ENCODE measurements at regions not wholly inside any gene's neighbourhood (a gene's known extent, or its start where the extent isn't known, plus 50 kb on each side); places are given as distances from the start of the nearest gene placed in this dataset.
A peak's percentile ranks its signal among the peaks of the same experiment; 100 is the strongest.
"Not testable (repeated sequence)": the region's sequence is repeated elsewhere in the genome, so short reads cannot be mapped to it uniquely, and the experiment has no call there.

DNA sequence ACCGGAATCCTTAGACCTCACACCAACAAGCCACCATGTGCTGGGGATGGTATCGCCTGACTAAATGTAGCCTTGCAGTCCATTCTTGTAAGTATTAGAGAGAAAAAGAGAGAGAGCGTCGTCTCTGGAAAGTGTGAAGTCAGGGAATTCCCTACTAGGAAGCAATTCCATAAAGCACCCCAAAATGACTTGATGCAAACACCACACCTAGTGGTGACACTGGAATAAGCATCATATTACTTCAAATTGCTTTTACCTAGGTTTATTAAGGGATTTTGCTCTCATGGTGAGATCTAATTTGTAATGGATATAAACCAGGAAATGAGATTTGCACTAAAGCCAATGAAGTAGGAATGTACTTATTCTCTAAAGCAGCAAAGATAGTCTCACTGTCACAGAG is 111.4 kb upstream of the METTL9 start:
- not testable (repeated sequence) for DNase-seq (ENCODE audit: insufficient read length); FAIRE-seq

DNA sequence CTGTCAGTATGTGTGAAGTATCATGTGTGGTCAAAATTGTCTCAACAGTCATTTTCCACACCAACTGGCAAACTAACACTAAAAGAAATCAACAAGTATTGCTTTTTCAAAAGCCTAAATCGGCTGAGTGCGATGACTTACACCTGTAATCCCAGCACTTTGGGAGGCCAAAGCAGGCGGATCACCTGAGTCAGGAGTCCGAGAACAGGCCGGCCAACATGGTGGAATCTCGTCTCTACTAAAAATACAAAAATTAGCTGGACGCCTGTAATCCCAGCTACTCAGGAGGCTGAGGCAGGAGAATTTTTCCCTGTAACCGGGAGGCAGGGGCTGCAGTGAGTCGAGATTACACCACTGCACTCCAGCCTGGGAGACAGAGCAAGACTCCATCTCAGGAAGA is 100.3 kb upstream of the METTL9 start:
- not testable (repeated sequence) for FAIRE-seq; DNase-seq (ENCODE audit: insufficient read length)

- not testable (repeated sequence) for DNase-seq (ENCODE audit: insufficient read length); FAIRE-seq
Observed at GRCh38 chr16:21501223-21501868, 98.0 kb upstream of the METTL9 start.

DNA sequence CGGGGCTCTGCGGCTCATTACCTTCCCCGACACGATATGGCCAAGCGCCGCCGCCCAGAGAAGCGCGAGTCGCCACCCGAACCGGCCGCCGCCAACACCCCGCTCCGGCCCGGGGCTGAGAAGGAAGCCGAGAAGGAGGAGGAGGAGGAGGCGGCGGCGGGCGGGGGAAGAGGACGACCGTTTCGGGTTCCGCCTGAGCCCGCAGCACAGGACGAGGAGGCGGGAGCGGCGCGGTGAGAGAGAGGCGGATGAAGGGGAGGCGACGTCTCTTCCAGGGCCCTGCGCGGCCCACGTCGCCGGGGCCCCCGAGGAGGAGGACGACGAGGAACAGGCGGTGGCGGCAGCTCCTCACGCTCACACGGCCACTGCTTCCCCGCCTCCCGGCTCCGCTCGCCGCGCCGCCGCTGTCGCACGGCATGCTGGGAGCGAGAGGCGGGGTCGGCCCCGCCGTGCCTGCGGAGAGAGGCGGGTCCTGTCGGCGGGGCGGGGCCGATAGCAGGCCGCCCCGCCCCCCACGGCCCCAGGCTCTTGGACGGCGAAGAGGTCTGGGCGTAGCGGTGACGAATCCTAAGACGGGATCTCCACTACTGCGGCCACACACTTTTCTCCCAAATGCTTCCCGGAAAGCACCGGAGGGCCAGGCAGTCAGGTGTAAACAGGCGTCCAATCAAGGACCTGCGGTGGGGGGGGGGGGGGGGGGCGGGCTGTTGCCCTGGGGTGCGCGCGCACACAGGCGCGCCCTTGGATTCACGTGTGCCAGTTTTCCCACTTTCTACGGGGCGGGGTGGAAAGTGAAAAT is 97.3 kb upstream of the METTL9 start:
- FAIRE-seq, result peak; percentile 50
- peak; percentile 87 for TF ChIP-seq POLR2AphosphoS5 (IDR thresholded peaks at IDR 0.05; ENCODE audit: low read depth, low read length)
- TF ChIP-seq TAF1 (IDR thresholded peaks at IDR 0.05; ENCODE audit: borderline replicate concordance, low read depth, low read length), result peak; percentile 61; the same call in 1 of the 2 replicates
- TF ChIP-seq POLR2A (IDR thresholded peaks at IDR 0.05; ENCODE audit: low read depth, low read length), result peak; percentile 89
- DNase-seq (ENCODE audit: insufficient read length), result peak; percentile 87

GRCh38 chr16:21503574-21503920 is 95.8 kb upstream of the METTL9 start:
- not testable (repeated sequence) for DNase-seq (ENCODE audit: insufficient read length); FAIRE-seq

DNA sequence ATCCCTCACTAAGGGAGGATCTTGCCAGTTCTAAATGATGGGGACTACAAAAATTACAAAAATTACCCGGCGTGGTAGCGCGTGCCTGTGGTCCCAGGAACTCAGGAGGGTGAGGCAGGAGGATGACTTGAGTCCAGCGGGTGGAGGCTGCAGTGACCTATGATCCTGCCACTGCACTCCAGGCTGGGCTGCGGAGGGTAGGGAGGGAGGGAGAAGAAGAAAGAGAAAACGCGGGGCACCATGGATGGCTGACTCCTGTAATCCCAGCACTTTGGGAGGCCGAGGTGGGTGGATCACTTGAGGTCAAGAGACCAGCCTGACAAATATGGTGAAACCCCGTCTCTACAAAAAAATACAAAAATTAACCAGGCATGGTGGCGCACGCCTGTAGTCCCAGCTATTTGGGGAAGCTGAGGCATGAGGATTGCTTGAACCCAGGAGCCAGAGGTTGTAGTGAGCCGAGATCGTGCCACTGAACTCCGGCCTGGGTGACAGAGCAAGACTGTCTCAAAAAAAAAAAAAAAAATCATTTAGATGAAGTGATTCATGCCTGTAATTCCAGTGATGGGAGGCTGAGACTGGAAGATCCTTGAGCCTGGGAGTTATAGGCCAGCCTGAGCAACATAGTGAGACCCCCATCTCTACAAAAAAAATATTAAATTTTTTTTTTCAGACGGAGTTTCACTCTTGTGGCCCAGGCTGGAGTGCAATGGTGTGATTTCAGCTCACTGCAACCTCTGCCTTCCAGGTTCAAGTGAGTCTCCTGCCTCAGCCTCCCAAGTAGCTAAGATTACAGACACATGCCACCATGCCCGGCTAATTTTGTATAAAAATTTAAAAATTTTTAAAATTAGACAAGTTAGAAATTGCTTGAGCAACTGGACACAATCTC is 95.2 kb upstream of the METTL9 start:
- DNase-seq (ENCODE audit: insufficient read length); FAIRE-seq: not testable (repeated sequence)

DNA sequence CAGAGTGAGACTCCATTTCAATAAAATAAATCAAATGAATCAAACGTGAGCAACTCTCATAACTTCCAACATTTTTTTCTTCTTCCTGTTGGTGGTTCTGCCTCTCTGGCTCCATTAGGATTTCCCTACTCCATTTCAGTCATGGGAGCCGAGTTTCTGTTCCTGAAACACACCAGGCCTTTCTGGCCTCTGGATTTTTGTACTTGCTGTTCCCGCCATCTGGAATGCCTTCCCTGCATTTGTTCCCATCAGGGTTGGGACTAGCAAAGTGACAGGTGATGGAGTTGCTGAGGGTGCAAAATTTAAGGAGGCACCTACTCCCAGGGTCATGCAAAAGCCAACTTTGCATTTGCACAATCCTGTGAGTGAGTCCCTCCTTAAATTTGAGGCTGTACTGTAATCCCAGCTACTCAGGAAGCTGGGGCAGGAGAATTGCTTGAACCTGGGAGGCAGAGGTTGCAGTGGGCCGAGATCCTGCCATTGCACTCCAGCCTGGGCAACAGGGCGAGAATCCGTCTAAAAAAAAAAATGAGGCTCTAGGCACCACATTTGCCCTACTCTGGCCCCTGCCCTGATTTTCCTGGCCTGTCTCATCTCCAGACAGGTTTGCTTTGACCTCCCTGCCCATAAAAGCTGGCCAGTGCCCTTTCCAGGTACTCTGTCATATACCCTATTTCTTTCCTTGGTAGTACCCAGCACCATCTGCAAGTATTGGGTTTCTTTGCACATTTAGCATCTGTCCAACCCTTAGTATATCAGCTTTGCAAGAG is 93.4 kb upstream of the METTL9 start:
- DNase-seq (ENCODE audit: insufficient read length); FAIRE-seq: not testable (repeated sequence)

GRCh38 chr16:21506857-21507456 is 92.4 kb upstream of the METTL9 start:
- TF ChIP-seq POLR2A (IDR thresholded peaks at IDR 0.05; ENCODE audit: low read depth, low read length), result peak; percentile 44; the same call in 1 of the 2 replicates
- FAIRE-seq (peak; percentile 93), DNase-seq (ENCODE audit: insufficient read length) (peak; percentile 64)

- DNase-seq (ENCODE audit: insufficient read length); FAIRE-seq: not testable (repeated sequence)
Observed at GRCh38 chr16:21507631-21508305, 91.6 kb upstream of the METTL9 start.

DNA sequence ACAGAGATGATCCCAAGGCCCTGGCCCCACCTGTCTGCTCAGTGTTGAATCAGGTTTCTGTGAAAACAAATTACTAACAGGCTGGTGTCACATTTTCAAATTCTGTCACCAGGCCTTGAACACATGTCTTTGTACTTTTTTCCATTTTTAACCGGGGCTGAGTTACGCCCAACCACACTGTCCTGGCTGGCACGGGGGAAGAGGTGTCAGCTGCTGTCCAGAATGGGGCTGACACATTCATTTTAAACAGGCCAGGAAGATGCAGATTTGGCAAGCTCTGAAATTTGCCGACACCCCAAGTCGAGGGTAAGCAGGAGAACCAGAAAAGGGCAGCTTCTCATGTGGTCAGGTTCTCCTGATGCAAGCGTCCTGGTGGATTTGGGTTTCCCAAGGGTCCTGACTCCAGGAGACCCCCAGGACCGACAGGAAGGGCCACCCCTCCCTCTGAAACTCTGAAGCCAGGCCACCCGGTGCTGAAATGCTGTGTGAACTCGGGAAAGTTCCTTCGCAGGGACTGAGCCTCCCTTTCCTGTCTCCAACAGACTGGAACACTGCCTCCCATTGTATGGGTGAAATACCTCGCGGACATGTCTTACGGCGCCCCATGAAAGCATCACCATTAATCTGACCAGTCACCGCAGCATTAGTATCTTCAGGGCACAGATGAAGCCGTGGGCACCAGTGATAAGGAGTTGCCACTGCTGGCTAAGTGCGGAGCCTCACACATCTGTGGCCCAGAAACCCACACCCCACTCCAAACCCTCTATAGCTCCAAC is 90.5 kb upstream of the METTL9 start:
- FAIRE-seq, result not testable (repeated sequence)

DNA sequence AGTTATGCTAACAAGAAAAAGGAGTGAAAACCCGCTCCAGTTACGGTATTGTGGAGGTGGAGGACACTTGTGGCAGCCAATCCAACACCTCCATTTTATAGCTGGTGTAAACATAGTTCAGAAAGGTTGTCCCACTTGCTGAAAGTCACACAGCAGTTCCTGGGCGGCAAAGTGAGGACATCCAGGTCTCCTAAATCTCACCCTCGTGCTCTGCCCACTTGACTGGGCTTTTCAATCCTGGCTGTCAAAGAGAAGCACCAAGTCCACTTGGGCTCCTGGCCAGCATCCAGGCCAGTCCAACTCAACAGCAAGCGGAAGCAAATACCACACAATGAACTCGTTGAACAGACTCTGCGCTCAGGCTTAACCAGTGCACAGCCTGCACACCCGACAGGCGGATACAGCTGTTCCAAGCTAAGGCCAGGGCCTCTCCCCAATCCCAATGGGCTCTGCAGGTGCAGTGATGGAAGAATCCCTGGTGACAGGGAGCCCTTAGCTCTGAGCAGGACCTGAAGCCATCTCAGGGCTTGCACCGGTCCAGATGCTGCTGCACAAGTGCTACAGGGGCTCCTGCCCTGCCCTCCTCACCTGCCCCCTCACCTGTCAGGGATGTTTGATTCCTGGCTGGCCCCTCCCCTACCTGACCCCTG is 89.8 kb upstream of the METTL9 start:
- FAIRE-seq; DNase-seq (ENCODE audit: insufficient read length): not testable (repeated sequence)

More for the DNA sequence above, 90.5 kb upstream of the METTL9 start:
- not testable (repeated sequence) for DNase-seq (ENCODE audit: insufficient read length)

DNA sequence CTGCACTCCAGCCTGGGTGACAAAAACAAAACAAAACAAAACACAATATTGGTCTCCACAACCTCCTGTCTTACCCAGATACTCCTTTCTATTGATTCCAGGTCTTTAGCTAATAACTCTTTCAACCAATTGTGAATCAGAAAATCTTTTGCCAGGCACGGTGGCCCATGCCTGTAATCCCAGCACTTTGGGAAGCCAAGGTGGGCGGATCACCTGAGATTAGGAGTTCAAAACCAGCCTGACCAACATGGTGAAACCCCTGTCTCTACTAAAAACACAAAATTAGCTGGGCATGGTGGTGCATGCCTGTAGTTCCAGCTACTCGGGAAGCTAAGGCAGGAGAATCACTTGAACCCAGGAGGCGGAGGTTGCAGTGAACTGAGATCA is 88.5 kb upstream of the METTL9 start:
- FAIRE-seq; DNase-seq (ENCODE audit: insufficient read length): not testable (repeated sequence)

GRCh38 chr16:21511315-21512210 is 87.8 kb upstream of the METTL9 start:
- FAIRE-seq; DNase-seq (ENCODE audit: insufficient read length): not testable (repeated sequence)

DNA sequence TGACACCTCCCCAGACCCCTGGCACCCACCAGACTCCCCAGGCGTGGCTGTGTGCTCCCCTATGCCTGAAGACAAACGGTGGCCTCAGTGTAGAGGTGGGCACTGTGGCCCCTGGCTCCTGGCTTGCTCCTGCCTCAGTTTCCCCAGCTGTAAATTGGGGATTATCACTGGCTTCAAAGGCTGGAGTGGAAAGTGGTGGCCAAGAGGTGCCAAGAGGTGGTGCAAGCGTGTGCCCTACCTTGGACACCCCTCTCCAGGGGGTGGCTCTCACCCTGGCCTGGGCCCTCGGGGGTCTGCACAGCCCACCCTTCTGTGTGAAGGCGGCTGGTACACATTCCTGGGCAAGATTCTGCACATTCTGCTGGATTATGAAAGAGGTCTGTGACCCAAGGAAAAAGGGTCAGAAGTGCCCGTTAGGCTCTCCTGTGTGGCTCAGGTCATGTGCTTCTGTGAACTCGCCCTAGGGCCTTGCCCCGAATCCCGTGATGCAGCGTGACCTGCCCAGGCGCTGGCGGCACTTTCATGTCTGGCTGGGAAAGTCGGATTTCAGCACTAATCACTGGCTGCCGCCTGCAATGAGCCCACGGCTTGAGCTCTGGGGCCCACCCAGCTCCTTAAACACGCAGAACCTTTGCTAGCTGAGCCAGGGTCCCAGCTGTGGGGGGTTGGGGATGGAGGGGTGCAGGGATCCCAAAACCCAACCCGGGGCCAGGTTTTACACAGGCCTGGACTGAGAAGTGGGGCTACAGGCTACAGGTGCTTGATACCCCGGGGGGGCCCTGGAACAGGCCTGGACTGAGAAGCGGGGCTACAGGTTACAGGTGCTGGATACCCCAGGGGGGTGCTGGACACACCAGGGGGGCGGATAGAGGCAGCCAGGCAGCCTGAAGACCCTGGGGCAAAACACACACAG is 86.8 kb upstream of the METTL9 start:
- FAIRE-seq; DNase-seq (ENCODE audit: insufficient read length): not testable (repeated sequence)

Measured in GM12892 (cell line).